ENCODE measurements at regions not wholly inside any gene's neighbourhood (a gene's known extent, or its start where the extent isn't known, plus 50 kb on each side); places are given as distances from the start of the nearest gene placed in this dataset.
A peak's percentile ranks its signal among the peaks of the same experiment; 100 is the strongest.

DNA sequence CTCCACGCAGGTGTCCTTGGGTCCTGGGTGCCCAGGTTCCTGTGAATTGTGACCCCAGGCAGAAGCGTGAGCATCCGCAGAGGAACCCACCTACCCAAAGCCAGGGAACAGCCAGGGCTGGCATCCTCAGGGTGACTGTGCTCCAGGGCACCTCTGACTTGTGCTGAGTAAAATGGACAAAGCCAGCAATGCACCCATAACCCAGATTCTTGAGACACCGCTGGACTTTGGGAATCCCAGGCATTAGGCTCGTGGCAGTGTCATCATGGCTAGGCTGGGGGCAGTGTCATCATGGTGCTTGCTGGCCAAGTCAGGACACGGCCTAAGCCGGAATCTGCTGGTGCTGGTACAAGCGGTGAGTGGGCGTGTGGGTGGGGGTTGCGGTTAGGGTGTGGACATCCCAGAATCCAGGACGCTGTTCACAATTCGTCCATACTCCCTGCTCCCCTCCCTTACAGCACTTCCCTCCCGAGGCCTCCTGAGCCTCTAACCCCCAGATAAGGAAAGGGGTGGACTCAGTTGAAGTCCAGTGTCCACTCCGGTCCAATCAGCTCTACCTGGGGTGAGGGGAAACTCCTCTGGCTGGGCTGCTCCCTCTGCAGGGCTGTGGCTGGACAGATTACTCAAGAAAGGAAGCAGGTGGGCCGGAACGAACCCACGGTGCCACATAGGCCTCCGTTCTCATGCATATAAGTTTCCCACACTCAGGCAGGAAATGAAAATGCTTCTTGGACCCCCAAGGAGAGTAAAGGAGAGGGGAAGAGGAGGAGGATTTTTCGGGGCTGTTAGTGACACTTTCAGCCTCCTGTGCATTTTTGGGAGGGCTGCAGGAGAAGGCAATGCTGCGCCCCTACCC, 138.9 kb downstream of the SEC14L1 start (continued):
- no peak for TF ChIP-seq ZBTB40 (IDR thresholded peaks at IDR 0.05)
- TF ChIP-seq ZBTB40 (CRISPR knock-in tag; IDR thresholded peaks at IDR 0.05): no peak
- peak; percentile 39; the same call in 1 of the 2 replicates for TF ChIP-seq NCOA1 (CRISPR knock-in tag; IDR thresholded peaks at IDR 0.05)
- TF ChIP-seq ZNF354B (CRISPR knock-in tag; IDR thresholded peaks at IDR 0.05): 0 out of 2 replicates have a peak, but pooled peaks have one; percentile 72
- TF ChIP-seq, protein P1, sequence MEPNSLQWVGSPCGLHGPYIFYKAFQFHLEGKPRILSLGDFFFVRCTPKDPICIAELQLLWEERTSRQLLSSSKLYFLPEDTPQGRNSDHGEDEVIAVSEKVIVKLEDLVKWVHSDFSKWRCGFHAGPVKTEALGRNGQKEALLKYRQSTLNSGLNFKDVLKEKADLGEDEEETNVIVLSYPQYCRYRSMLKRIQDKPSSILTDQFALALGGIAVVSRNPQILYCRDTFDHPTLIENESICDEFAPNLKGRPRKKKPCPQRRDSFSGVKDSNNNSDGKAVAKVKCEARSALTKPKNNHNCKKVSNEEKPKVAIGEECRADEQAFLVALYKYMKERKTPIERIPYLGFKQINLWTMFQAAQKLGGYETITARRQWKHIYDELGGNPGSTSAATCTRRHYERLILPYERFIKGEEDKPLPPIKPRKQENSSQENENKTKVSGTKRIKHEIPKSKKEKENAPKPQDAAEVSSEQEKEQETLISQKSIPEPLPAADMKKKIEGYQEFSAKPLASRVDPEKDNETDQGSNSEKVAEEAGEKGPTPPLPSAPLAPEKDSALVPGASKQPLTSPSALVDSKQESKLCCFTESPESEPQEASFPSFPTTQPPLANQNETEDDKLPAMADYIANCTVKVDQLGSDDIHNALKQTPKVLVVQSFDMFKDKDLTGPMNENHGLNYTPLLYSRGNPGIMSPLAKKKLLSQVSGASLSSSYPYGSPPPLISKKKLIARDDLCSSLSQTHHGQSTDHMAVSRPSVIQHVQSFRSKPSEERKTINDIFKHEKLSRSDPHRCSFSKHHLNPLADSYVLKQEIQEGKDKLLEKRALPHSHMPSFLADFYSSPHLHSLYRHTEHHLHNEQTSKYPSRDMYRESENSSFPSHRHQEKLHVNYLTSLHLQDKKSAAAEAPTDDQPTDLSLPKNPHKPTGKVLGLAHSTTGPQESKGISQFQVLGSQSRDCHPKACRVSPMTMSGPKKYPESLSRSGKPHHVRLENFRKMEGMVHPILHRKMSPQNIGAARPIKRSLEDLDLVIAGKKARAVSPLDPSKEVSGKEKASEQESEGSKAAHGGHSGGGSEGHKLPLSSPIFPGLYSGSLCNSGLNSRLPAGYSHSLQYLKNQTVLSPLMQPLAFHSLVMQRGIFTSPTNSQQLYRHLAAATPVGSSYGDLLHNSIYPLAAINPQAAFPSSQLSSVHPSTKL (CRISPR knock-in tag; IDR thresholded peaks at IDR 0.05): no peak
- TF ChIP-seq, protein P2, sequence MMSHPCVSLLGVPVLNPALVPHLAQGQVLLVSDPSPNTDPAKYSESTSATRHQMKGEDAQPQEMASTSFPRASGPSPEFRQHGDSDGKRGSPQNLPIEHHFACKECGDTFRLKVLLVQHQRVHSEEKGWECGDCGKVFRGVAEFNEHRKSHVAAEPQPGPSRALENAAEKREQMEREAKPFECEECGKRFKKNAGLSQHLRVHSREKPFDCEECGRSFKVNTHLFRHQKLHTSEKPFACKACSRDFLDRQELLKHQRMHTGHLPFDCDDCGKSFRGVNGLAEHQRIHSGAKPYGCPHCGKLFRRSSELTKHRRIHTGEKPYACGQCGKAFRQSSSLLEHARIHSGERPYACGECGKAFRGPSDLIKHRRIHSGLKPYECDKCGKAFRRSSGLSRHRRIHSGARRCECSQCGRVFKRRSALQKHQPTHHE (CRISPR knock-in tag; IDR thresholded peaks at IDR 0.05; ENCODE audit: borderline replicate concordance): no peak; the same call in 1 of the 2 replicates
- TF ChIP-seq SOX5 (CRISPR knock-in tag; IDR thresholded peaks at IDR 0.05; ENCODE audit: borderline replicate concordance): peak; percentile 52
- peak; percentile 44 for TF ChIP-seq KMT2A (CRISPR knock-in tag; IDR thresholded peaks at IDR 0.05)
- TF ChIP-seq KDM3A (CRISPR knock-in tag; IDR thresholded peaks at IDR 0.05; ENCODE audit: low read depth): no peak; the same call in 1 of the 2 replicates
- no peak for TF ChIP-seq RNF219 (CRISPR knock-in tag; IDR thresholded peaks at IDR 0.05)
- peak; percentile 94 for TF ChIP-seq KDM1A (CRISPR knock-in tag; IDR thresholded peaks at IDR 0.05)

All from HepG2 (cell line).